Large intestine (tissue), 3 donors: ENCODE measurements at regions not wholly inside any gene's neighbourhood (a gene's known extent, or its start where the extent isn't known, plus 50 kb on each side); places are given as distances from the start of the nearest gene placed in this dataset.

ENCODE experiments used
- DNase-seq, 2 donors: peaks; one replicate each; pipeline versions ENCODE4 v3.0.0 to v3.0.0-alpha.2; 2013
- H3K27ac ChIP-seq: one replicate; pipeline ENCODE4 v1.5.1; 2013; ENCODE audit warnings: low read length
- H3K27me3 ChIP-seq: 2 replicates; pipeline ENCODE4 v1.6.1; 2013; ENCODE audit warnings: low read length; ENCODE audit not compliant: control insufficient read depth, insufficient read depth
- H3K36me3 ChIP-seq: 2 replicates; pipeline ENCODE4 v1.6.1; 2013; ENCODE audit warnings: low read length; ENCODE audit not compliant: control insufficient read depth, insufficient read depth
- H3K4me1 ChIP-seq: one replicate; pipeline ENCODE4 v1.6.1; 2013; ENCODE audit warnings: low read length; ENCODE audit not compliant: control insufficient read depth, insufficient read depth
- H3K4me3 ChIP-seq: one replicate; pipeline ENCODE4 v1.5.1; 2013; ENCODE audit warnings: low read length
- H3K9me3 ChIP-seq: one replicate; pipeline ENCODE4 v1.6.1; 2013; ENCODE audit warnings: mild to moderate bottlenecking, low read depth, low read length, moderate library complexity; ENCODE audit not compliant: control insufficient read depth
- WGBS: methylation state at CpG from one replicate; pipeline ENCODE4 v1.1.5; 2013; ENCODE audit warnings: low lambda C conversion rate; ENCODE audit not compliant: insufficient coverage; 5-methylcytosine and 5-hydroxymethylcytosine counted together

DNA sequence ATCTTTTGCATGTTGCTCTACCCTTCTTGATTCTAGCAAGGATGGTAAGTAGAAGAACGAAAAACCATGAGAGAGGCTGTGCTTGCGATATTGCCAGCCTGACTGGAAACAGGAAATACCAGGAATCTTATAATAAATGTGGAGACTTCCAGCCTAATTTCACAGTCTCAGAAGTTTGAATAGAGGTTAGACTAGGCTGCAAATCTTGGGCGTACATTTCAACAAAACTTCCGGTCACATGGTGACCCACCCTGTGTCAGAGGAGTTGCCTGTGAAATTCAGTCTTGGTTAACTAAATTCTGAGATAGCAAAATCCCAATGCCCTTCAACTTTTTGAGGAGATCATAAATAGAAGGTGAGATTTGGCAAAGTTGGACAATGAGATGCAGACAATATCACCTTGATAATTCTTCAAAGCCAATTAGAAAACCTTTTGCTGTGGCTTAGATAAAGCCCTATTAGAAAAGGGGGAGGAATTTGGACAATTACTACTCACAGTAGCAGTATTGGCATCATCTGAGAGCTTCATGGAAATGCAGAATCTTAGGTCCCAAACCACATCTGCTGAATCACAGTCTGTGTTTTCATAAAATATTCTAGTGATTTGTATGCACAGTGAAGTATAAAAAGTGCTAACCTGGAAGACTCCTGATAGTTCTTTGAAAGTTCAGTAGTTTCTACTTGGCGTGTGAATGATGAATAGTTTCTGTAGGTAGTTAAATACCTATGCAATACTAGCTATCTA is 262.0 kb upstream of the JAG1 start:
- no peaks in the 10 kb centered on the region for H3K9me3 ChIP-seq
- H3K27me3 ChIP-seq = no peaks in the 10 kb centered on the region
- no peak overlapping the region for H3K4me3 ChIP-seq
- H3K36me3 ChIP-seq = no peaks in the 10 kb centered on the region
- H3K4me1 ChIP-seq = no peaks in the 10 kb centered on the region
- WGBS = 100% methylated on average over 1 of the region's 5 CpGs
- no peak for DNase-seq
- no peak overlapping the region for H3K27ac ChIP-seq

DNA sequence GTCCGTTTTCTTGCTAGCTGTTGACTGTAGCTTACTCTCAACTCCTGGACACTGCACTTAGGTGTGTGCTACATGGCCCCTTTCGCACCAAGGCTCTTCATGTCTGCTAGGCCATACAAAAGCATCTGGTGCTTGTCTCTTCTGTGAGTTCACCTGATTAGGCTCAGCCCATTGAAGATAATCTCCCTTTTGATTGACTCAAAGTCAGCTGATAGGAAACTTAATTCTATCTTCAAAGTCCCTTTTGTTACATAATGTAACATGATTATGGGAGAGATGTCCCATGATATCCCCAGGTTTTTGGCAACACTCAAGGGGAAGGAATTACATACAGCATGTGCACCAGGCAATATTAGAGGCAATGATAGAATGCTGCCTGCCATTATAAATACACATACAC is 263.0 kb upstream of the JAG1 start:
- Histone ChIP-seq H3K4me1 (no peaks in the 10 kb centered on the region), H3K27me3 (no peaks in the 10 kb centered on the region), H3K36me3 (no peaks in the 10 kb centered on the region), H3K4me3 (no peak overlapping the region), H3K27ac (no peak overlapping the region), H3K9me3 (no peaks in the 10 kb centered on the region)
- no peak for DNase-seq
- WGBS = no CpG with 5 or more reads among the region's 2 CpGs

DNA sequence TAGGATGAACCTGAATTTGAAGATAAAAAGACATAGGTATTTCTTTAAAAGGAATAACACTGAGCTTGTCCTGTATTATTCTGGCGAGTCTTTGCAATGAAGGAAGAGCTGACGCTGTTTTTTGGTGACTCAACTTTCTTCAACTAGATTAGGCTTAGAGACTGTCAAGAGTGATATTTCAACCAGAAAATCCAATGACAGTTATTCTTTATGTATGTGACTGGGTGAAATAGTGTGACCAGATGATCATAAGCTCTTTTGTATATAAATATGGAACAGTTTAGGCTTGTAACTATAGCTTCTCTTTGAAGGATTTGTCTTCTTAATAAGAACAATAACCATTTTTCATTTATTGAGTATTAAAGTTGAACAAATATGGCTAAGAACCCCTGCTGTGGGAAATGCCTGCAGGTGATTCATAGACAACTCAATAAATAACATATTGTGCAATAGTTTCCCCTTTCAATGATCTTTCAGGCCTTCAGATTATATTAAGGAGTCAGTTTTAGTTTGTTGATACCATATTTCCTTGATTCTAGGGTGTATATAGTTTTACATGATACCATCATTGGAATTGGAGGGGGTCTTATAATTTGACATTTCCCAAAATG is 265.6 kb upstream of the JAG1 start:
- H3K36me3 ChIP-seq = no peaks in the 10 kb centered on the region
- H3K27me3 ChIP-seq = no peaks in the 10 kb centered on the region
- no peaks in the 10 kb centered on the region for H3K9me3 ChIP-seq
- DNase-seq = no peak
- no peaks in the 10 kb centered on the region for H3K4me1 ChIP-seq
- H3K4me3 ChIP-seq = no peak overlapping the region
- H3K27ac ChIP-seq = no peak overlapping the region
- WGBS = no CpG with 5 or more reads among the region's 2 CpGs

DNA sequence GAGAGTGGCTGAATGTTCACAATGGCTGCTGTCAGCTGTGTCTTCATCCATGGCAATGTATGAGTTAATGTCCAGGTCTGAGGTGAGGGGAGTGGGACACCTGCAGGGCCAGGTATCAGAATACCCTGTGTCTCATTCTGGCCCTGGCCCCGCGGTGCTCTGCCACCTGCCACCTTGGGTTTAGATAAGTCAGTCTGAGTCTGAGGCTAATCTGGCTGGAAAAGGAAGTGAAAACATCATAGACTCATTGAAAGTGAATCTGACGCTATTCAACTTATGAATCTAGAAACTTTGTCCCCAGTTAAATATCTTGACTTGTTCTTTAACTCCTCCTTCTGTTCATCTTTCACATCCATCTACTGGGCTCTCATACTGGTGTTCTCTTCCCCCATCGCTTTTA is 267.1 kb upstream of the JAG1 start:
- no peaks in the 10 kb centered on the region for H3K27me3 ChIP-seq
- DNase-seq = no peak
- no peak overlapping the region for H3K4me3 ChIP-seq
- H3K4me1 ChIP-seq = no peaks in the 10 kb centered on the region
- H3K36me3 ChIP-seq = no peaks in the 10 kb centered on the region
- H3K27ac ChIP-seq = no peak overlapping the region
- H3K9me3 ChIP-seq = no peaks in the 10 kb centered on the region
- 60% methylated on average over 1 of the region's 4 CpGs for WGBS

DNA sequence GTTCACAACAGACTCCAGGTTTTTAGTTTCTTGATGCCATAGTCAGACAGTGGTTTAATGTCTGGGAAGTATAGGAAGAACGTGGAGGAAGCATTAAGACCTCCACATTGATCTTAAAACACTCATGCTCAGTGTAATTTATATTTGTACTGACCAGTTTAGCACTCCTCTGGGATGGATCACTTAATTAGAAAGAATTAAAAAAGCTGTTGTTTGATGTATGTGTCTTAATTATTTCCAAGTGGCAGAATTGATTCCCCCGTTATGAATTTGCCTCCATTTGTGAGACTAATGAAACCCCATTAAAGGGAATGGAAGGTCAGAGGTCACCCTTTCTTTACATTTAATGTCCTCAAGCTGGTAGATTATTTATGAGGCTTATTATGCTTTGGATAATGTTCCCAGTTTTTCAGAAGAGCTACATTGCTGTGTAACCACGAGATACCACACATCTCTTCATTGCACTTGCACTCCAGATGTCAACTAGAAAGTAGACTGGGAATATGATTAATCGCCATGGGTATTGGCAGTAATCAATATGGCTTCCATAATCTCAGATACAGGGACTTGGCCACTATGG is 270.0 kb upstream of the JAG1 start:
- no peaks in the 10 kb centered on the region for H3K36me3 ChIP-seq
- DNase-seq = no peak
- WGBS = no CpG with 5 or more reads among the region's 4 CpGs

DNA sequence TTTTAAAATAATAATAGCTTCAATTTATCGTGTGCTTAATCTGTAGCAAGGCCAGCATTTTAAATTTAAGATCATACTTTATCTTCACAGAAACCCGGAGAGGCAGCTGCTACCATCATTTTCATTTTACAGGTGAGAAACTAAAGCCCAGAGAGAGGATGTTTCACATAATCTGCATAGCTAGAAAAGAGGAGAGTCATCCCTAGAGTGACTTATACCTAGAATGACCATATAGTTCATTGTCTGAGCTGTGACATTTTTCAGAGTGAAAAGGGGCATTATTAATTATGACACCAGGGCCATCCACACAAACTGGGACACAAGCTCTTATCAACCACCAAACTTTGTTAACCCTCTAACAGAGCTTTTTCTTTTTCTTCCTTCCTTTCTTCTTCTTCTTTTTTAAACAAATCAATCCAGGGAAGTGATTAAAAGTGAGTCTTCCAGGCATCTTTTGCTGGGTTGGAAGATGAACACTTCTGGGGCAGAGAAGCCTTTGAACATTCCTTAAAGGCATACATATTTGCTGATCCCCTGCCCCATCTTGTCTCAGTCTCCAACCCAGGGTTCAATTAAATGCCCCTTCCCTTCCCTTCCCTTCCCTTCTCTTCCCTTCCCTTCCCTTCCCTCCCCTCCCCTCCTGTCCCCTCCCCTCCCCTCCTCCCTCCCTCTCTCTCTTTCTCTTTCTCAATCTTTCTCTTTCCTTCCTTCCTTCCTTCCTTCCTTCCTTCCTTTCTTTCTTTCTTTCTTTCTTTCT is 272.5 kb upstream of the JAG1 start:
- no peaks in the 10 kb centered on the region for H3K36me3 ChIP-seq
- H3K4me1 ChIP-seq = peaks cover 5% of the 10 kb centered on the region
- WGBS = 50% methylated on average over 2 of the region's 2 CpGs
- DNase-seq = no peak
- no peak overlapping the region for H3K4me3 ChIP-seq
- H3K9me3 ChIP-seq = no peaks in the 10 kb centered on the region
- H3K27ac ChIP-seq = no peak overlapping the region
- H3K27me3 ChIP-seq = no peaks in the 10 kb centered on the region

More for the DNA sequence above, 270.0 kb upstream of the JAG1 start:
- H3K4me3 ChIP-seq = no peak overlapping the region
- no peaks in the 10 kb centered on the region for H3K9me3 ChIP-seq
- no peaks in the 10 kb centered on the region for H3K4me1 ChIP-seq
- no peaks in the 10 kb centered on the region for H3K27me3 ChIP-seq
- no peak overlapping the region for H3K27ac ChIP-seq

DNA sequence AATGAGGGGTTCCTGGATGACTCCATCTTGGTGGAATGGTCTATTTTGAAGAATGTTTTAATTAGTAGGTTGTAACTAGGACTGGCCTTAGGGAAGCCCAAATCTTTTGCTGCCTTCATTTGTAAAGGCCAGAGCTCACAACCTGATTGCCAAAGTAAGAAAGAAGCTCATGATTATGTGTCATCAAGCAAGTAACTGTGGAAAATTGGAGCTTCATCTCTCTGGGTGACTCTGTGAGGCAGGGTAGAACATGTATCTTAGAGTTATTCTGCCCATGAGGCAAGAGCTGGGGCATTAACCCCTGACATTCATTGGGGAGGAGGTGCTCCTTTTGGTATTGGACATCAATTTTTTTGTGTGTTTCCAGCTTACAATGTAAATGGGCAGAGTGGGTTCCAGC is 273.9 kb upstream of the JAG1 start:
- DNase-seq = no peak
- peaks cover 5% of the 10 kb centered on the region for H3K4me1 ChIP-seq
- H3K27me3 ChIP-seq = no peaks in the 10 kb centered on the region
- H3K36me3 ChIP-seq = no peaks in the 10 kb centered on the region
- H3K9me3 ChIP-seq = no peaks in the 10 kb centered on the region
- no peak overlapping the region for H3K27ac ChIP-seq
- H3K4me3 ChIP-seq = no peak overlapping the region

- Histone ChIP-seq H3K4me3 (no peak overlapping the region), H3K27ac (no peak overlapping the region), H3K4me1 (peaks cover 5% of the 10 kb centered on the region), H3K27me3 (no peaks in the 10 kb centered on the region), H3K36me3 (no peaks in the 10 kb centered on the region), H3K9me3 (no peaks in the 10 kb centered on the region)
- no peak for DNase-seq
- no CpG with 5 or more reads among the region's 5 CpGs for WGBS
These were observed 276.4 kb upstream of the JAG1 start for GRCh38 chr20:10949930-10950783.

GRCh38 chr20:10951216-10951615 is 277.4 kb upstream of the JAG1 start:
- WGBS = no CpG with 5 or more reads among the region's 2 CpGs

GRCh38 chr20:10951904-10952303 is 278.1 kb upstream of the JAG1 start:
- WGBS = no CpG with 5 or more reads among the region's 1 CpG
- Histone ChIP-seq H3K27me3 (no peaks in the 10 kb centered on the region), H3K4me3 (no peak overlapping the region), H3K27ac (no peak overlapping the region), H3K4me1 (peaks cover 5% of the 10 kb centered on the region), H3K36me3 (no peaks in the 10 kb centered on the region), H3K9me3 (no peaks in the 10 kb centered on the region)
- no peak for DNase-seq

More at GRCh38 chr20:10951216-10951615, 277.4 kb upstream of the JAG1 start:
- H3K27me3 ChIP-seq = no peaks in the 10 kb centered on the region
- H3K9me3 ChIP-seq = no peaks in the 10 kb centered on the region
- no peak overlapping the region for H3K27ac ChIP-seq
- H3K4me1 ChIP-seq = peaks cover 5% of the 10 kb centered on the region
- H3K36me3 ChIP-seq = no peaks in the 10 kb centered on the region
- DNase-seq = no peak
- H3K4me3 ChIP-seq = no peak overlapping the region
